ENCODE measurements at regions not wholly inside any gene's neighbourhood (a gene's known extent, or its start where the extent isn't known, plus 50 kb on each side); places are given as distances from the start of the nearest gene placed in this dataset.

DNA sequence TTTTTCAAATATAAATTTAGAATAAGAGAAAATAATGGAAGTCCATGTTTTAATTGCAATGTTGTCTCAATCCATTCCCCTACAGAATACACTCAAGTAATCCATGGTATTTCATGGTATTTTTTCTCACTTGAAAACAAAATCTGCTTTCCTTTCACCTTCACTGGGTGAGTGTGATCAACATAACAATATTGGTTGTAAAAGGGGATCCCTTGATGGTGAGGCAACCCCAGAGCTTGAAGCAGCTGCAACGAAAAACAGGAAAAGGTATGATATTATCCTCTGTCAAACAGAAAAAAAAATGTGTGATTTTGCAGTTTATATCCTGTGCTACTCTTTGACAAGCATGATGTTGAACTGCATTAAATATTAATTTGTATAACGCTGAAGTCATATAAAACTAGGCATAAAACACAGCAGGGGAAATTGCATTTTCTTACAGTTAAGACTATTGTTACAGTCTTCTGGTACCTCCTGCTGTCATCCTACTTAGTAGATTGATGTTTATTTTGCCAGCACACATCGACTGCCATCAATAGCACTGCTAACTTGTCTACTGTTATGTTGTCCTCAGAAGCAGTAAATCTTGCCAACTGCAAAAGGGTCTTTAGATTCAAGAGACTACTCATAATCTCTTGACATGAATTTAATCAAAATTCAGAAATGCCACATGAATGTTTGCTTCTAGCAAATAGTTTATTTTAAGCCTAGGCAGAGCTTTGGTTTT is 373.1 kb upstream of the MIR17HG start:
- H3K4me1 Mint-ChIP-seq: peaks cover 12% of the 10 kb centered on the region
- H3K36me3 Mint-ChIP-seq (ENCODE audit: low read depth): no peaks in the 10 kb centered on the region
- TF ChIP-seq, protein P1, sequence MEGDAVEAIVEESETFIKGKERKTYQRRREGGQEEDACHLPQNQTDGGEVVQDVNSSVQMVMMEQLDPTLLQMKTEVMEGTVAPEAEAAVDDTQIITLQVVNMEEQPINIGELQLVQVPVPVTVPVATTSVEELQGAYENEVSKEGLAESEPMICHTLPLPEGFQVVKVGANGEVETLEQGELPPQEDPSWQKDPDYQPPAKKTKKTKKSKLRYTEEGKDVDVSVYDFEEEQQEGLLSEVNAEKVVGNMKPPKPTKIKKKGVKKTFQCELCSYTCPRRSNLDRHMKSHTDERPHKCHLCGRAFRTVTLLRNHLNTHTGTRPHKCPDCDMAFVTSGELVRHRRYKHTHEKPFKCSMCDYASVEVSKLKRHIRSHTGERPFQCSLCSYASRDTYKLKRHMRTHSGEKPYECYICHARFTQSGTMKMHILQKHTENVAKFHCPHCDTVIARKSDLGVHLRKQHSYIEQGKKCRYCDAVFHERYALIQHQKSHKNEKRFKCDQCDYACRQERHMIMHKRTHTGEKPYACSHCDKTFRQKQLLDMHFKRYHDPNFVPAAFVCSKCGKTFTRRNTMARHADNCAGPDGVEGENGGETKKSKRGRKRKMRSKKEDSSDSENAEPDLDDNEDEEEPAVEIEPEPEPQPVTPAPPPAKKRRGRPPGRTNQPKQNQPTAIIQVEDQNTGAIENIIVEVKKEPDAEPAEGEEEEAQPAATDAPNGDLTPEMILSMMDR (IDR thresholded peaks at IDR 0.05): no peak
- DNase-seq: no peak
- H3K9me3 Mint-ChIP-seq: no peaks in the 10 kb centered on the region
- H3K27ac Mint-ChIP-seq: no peak overlapping the region
- H3K27me3 Mint-ChIP-seq (ENCODE audit: low read depth, poor library complexity): no peaks in the 10 kb centered on the region
- no peak overlapping the region for H3K4me3 Mint-ChIP-seq

GRCh38 chr13:90979059-90979458 is 368.4 kb upstream of the MIR17HG start:
- H3K27me3 Mint-ChIP-seq (ENCODE audit: low read depth, poor library complexity): no peaks in the 10 kb centered on the region
- DNase-seq: no peak
- H3K27ac Mint-ChIP-seq: no peak overlapping the region
- no peak overlapping the region for H3K4me3 Mint-ChIP-seq
- TF ChIP-seq, protein P1 (IDR thresholded peaks at IDR 0.05): no peak
- H3K9me3 Mint-ChIP-seq: no peaks in the 10 kb centered on the region
- no peaks in the 10 kb centered on the region for H3K36me3 Mint-ChIP-seq (ENCODE audit: low read depth)
- H3K4me1 Mint-ChIP-seq: peaks cover 9% of the 10 kb centered on the region

DNA sequence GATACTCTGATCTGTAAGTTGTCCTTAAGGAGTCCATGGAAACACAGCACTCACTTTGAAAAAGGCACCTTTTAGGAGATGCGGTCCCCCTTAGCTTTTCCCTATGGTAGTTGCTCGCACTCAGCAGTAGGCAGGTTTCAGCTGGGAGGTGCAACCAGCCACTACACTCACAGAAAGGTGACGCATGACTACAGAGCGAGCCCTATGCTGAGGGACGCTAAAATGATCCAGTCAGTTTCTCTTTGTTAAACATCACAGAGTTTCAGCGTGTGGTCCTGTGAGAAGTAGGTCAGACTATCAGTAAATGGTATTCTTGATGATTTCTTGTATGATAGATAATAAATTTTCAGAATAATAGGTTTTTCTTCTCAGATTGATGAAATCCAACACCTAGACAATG is 362.7 kb upstream of the MIR17HG start:
- Mint-ChIP-seq H3K4me3 (no peak overlapping the region), H3K27ac (no peak overlapping the region), H3K36me3 (ENCODE audit: low read depth) (no peaks in the 10 kb centered on the region), H3K4me1 (no peaks in the 10 kb centered on the region), H3K9me3 (no peaks in the 10 kb centered on the region), H3K27me3 (ENCODE audit: low read depth, poor library complexity) (no peaks in the 10 kb centered on the region)
- no peak for DNase-seq
- TF ChIP-seq, protein P1 (IDR thresholded peaks at IDR 0.05): no peak

DNA sequence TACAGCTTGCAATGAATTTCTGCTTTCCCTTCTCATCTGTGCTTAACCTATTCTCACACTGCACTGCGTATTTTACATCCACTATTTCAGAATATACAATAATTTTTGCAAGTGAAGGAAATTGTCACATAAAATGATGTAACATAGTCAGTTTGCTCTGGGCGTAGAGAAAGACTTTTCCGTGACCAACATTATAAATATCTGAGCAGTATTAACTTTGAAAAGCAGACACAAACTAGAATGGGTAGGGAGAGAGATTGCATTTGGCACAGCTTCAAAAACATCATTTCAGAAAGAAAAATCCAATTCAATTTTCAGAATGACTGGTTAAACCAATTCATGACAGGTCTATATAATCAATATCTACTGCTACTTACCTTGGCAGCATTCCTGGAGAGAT is 352.5 kb upstream of the MIR17HG start:
- Mint-ChIP-seq H3K4me3 (no peak overlapping the region), H3K36me3 (ENCODE audit: low read depth) (no peaks in the 10 kb centered on the region), H3K27ac (no peak overlapping the region), H3K9me3 (no peaks in the 10 kb centered on the region), H3K27me3 (ENCODE audit: low read depth, poor library complexity) (peaks cover 5% of the 10 kb centered on the region), H3K4me1 (peaks cover 3% of the 10 kb centered on the region)
- TF ChIP-seq, protein P1 (IDR thresholded peaks at IDR 0.05): no peak
- no peak for DNase-seq

DNA sequence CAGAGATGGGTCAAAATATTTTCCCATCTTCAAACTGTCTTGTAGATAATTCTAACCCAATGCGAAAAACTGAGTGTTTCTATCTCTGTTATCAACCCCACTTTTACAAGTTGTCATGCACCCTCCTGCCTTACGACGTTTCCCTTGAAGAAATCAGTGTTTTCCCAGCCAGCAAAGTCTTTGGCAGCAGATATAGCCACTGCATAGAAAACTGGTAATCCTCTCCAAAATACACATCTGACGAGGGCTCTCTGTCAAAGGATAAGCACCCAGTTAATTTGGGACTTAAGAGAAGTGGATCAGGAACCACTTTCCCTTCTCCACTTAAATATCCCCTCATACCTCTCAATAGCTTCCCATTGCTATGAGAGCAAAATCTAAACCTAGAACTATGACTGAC is 351.9 kb upstream of the MIR17HG start:
- peaks cover 5% of the 10 kb centered on the region for H3K27me3 Mint-ChIP-seq (ENCODE audit: low read depth, poor library complexity)
- no peak overlapping the region for H3K4me3 Mint-ChIP-seq
- H3K4me1 Mint-ChIP-seq: no peaks in the 10 kb centered on the region
- no peak overlapping the region for H3K27ac Mint-ChIP-seq
- no peaks in the 10 kb centered on the region for H3K9me3 Mint-ChIP-seq
- no peak for DNase-seq
- no peaks in the 10 kb centered on the region for H3K36me3 Mint-ChIP-seq (ENCODE audit: low read depth)
- TF ChIP-seq, protein P1 (IDR thresholded peaks at IDR 0.05): no peak

DNA sequence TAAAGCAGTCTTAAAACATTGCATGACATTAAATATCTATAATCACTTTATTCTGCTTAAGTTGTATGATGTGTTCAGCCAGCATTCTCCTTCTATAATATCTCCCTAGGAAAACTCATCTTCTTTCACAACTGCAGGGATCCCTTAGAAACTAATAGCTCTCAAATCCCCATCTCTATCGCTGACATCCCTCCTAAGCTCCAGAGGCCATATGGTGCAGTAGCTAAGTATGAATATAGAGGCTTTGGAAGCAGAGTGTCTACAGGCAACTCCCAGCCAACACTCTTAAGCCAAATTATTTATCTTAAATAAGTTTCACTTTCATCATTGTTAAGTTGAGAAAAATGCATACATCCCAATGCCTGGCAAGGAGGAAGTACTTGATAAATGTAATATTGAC is 349.5 kb upstream of the MIR17HG start:
- Mint-ChIP-seq H3K9me3 (no peaks in the 10 kb centered on the region), H3K4me3 (no peak overlapping the region), H3K27ac (no peak overlapping the region), H3K4me1 (no peaks in the 10 kb centered on the region), H3K36me3 (ENCODE audit: low read depth) (no peaks in the 10 kb centered on the region), H3K27me3 (ENCODE audit: low read depth, poor library complexity) (peaks cover 5% of the 10 kb centered on the region)
- TF ChIP-seq, protein P1 (IDR thresholded peaks at IDR 0.05): no peak
- no peak for DNase-seq
